ENCODE measurements at regions not wholly inside any gene's neighbourhood (a gene's known extent, or its start where the extent isn't known, plus 50 kb on each side); places are given as distances from the start of the nearest gene placed in this dataset.

GRCh38 chr4:162535121-162535520, 371.3 kb upstream of the FSTL5 start (continued):
- no peak for TF ChIP-seq SRF (IDR thresholded peaks at IDR 0.05; ENCODE audit: low read depth, low read length)
- TF ChIP-seq POLR2A (IDR thresholded peaks at IDR 0.05; ENCODE audit: control extremely low read depth in 1 of 2, low read depth in 2 of 2, low read length in 2 of 2): no peak
- TF ChIP-seq SIRT6 (IDR thresholded peaks at IDR 0.05; ENCODE audit: low read length): no peak
- no peak for TF ChIP-seq JUND (IDR thresholded peaks at IDR 0.05; ENCODE audit: low read length)
- no peak for TF ChIP-seq TCF12 (IDR thresholded peaks at IDR 0.05; ENCODE audit: low read depth, low read length)

Measured in H1 (cell line).